ENCODE measurements at regions not wholly inside any gene's neighbourhood (a gene's known extent, or its start where the extent isn't known, plus 50 kb on each side); places are given as distances from the start of the nearest gene placed in this dataset.

DNA sequence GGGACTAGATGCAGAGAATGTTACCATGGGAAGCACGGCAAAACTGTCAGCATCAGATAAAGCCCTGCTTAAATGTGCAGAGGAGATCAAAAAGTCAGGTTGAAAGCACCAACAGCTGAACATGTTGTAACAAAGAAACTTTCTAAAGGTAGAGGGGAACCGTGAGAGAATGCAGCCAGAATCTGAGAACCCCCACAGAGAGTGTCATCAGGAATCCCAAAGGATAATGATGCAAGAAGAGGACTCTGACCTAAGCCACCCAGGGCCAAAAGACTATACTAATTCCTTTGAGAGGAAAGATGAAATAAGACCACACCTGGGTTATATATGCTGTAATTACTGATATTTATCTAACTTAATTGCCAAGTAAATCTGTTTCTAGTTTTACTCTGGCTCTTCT lies 116.6 kb downstream of the PCSK1 start:
- Histone ChIP-seq H3K23ac (ENCODE audit: low read length in 2 of 2) (no peak overlapping the region), H2AFZ (ENCODE audit: low read depth, low read length) (no peak overlapping the region), H3K79me1 (replicated peaks; ENCODE audit: low read length, poor library complexity, severe bottlenecking) (no peaks in the 10 kb centered on the region), H2BK5ac (ENCODE audit: low read depth, low read length, poor library complexity, severe bottlenecking) (no peak overlapping the region), H4K91ac (ENCODE audit: low read length) (no peak overlapping the region), H3K4me1 (ENCODE audit: control insufficient read depth, insufficient read depth, low read depth, low read length) (peaks cover 2% of the 10 kb centered on the region), H3K4me2 (ENCODE audit: low read length, poor library complexity, severe bottlenecking) (no peak overlapping the region), H4K8ac (ENCODE audit: low read length) (no peak overlapping the region), H3K14ac (ENCODE audit: low read length in 2 of 2) (peak overlapping the region in 1 of 2 experiments; percentile 7), H2BK12ac (ENCODE audit: low read length in 2 of 2) (peak overlapping the region in 1 of 2 experiments; percentile 26), H2AK5ac (ENCODE audit: low read length, severe bottlenecking) (peak overlapping the region; percentile 35), H2BK120ac (ENCODE audit: low read depth, low read length) (no peak overlapping the region), H3K4ac (ENCODE audit: low read depth in 1 of 2, low read length in 2 of 2) (peak overlapping the region in 1 of 2 experiments; percentile 56), H3K9ac (ENCODE audit: low read length) (no peak overlapping the region), H3K9me3 (ENCODE audit: control insufficient read depth, low read length) (peaks cover 12% of the 10 kb centered on the region), H3K27ac (ENCODE audit: low read length, poor library complexity, severe bottlenecking) (no peak overlapping the region), H2BK15ac (ENCODE audit: low read depth, poor library complexity, severe bottlenecking) (no peak overlapping the region), H3K18ac (ENCODE audit: low read depth in 1 of 2, low read length in 2 of 2) (peak overlapping the region in 1 of 2 experiments; percentile 63), H3K27me3 (ENCODE audit: control insufficient read depth in 1 of 2, insufficient read depth in 1 of 2, low read length in 2 of 2) (no peaks in the 10 kb centered on the region), H3K36me3 (ENCODE audit: control insufficient read depth in 1 of 2, insufficient read depth in 2 of 2, low read depth in 1 of 2, low read length in 2 of 2) (no peaks in the 10 kb centered on the region), H3K4me3 (ENCODE audit: insufficient read depth in 1 of 2, low read depth in 1 of 2, low read length in 2 of 2) (no peak overlapping the region)
- DNase-seq = no peak
- WGBS = 100% methylated on average over 1 of the region's 2 CpGs

DNA sequence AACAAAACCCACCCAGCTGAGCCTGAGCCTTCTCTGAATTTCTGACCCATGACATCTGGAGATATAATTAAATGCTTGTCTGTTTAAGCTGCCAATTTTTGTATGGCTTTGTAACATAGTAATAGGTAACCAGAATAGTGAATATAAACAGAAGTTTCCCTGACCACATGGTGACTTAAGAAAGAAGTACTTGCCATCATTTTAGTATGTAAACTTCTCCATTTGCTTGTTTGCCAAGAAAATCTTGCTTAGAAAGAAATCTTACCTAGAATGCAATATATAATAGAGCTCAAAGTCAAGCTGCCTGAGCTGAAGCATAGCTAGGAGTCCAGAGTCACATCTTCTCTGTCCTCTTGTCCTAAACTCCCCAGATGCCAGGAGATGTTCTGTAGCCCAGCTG lies 117.0 kb downstream of the PCSK1 start:
- Histone ChIP-seq H3K23ac (ENCODE audit: low read length in 2 of 2) (no peak overlapping the region), H2BK15ac (ENCODE audit: low read depth, poor library complexity, severe bottlenecking) (no peak overlapping the region), H3K4me3 (ENCODE audit: insufficient read depth in 1 of 2, low read depth in 1 of 2, low read length in 2 of 2) (no peak overlapping the region), H2AFZ (ENCODE audit: low read depth, low read length) (no peak overlapping the region), H3K36me3 (ENCODE audit: control insufficient read depth in 1 of 2, insufficient read depth in 2 of 2, low read depth in 1 of 2, low read length in 2 of 2) (no peaks in the 10 kb centered on the region), H3K14ac (ENCODE audit: low read length in 2 of 2) (peak overlapping the region in 1 of 2 experiments; percentile 7), H3K18ac (ENCODE audit: low read depth in 1 of 2, low read length in 2 of 2) (peak overlapping the region in 1 of 2 experiments; percentile 63), H4K8ac (ENCODE audit: low read length) (no peak overlapping the region), H2BK12ac (ENCODE audit: low read length in 2 of 2) (peak overlapping the region in 1 of 2 experiments; percentile 26), H3K4ac (ENCODE audit: low read depth in 1 of 2, low read length in 2 of 2) (peak overlapping the region in 1 of 2 experiments; percentile 63), H3K27me3 (ENCODE audit: control insufficient read depth in 1 of 2, insufficient read depth in 1 of 2, low read length in 2 of 2) (no peaks in the 10 kb centered on the region), H3K4me2 (ENCODE audit: low read length, poor library complexity, severe bottlenecking) (no peak overlapping the region), H2BK120ac (ENCODE audit: low read depth, low read length) (no peak overlapping the region), H3K9me3 (ENCODE audit: control insufficient read depth, low read length) (peaks cover 17% of the 10 kb centered on the region), H3K4me1 (ENCODE audit: control insufficient read depth, insufficient read depth, low read depth, low read length) (peaks cover 2% of the 10 kb centered on the region), H2AK5ac (ENCODE audit: low read length, severe bottlenecking) (no peak overlapping the region), H3K9ac (ENCODE audit: low read length) (no peak overlapping the region), H3K27ac (ENCODE audit: low read length, poor library complexity, severe bottlenecking) (no peak overlapping the region), H4K91ac (ENCODE audit: low read length) (no peak overlapping the region), H2BK5ac (ENCODE audit: low read depth, low read length, poor library complexity, severe bottlenecking) (no peak overlapping the region), H3K79me1 (replicated peaks; ENCODE audit: low read length, poor library complexity, severe bottlenecking) (no peaks in the 10 kb centered on the region)
- no peak for DNase-seq

DNA sequence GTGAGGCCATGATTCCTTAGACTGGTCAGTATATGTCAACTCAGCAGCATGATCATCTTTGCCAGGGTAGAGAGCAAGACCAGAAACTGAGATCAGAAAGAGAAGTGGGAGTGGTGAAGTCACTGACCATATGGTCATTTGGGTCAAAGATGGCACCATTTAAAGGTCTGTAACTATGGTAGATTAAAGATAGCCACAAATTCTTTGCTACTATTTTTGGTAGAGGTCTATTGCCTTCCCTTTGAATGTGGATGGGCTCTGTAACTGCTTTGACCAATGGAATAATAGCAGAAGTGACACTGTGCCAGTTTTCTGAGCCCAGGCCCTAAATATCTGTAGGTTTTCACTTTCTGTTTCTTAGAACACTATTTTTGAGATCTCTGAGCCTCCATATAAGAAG lies 117.6 kb downstream of the PCSK1 start:
- no peak overlapping the region for H4K8ac ChIP-seq (ENCODE audit: low read length)
- H3K4me1 ChIP-seq (ENCODE audit: control insufficient read depth, insufficient read depth, low read depth, low read length) = peaks cover 2% of the 10 kb centered on the region
- peak overlapping the region in 1 of 2 experiments; percentile 30 for H3K18ac ChIP-seq (ENCODE audit: low read depth in 1 of 2, low read length in 2 of 2)
- no peak overlapping the region for H3K4me2 ChIP-seq (ENCODE audit: low read length, poor library complexity, severe bottlenecking)
- peaks cover 23% of the 10 kb centered on the region for H3K9me3 ChIP-seq (ENCODE audit: control insufficient read depth, low read length)
- no peak overlapping the region for H3K23ac ChIP-seq (ENCODE audit: low read length in 2 of 2)
- no peaks in the 10 kb centered on the region for H3K79me1 ChIP-seq (replicated peaks; ENCODE audit: low read length, poor library complexity, severe bottlenecking)
- H4K91ac ChIP-seq (ENCODE audit: low read length) = no peak overlapping the region
- H2BK5ac ChIP-seq (ENCODE audit: low read depth, low read length, poor library complexity, severe bottlenecking) = no peak overlapping the region
- H3K4me3 ChIP-seq (ENCODE audit: insufficient read depth in 1 of 2, low read depth in 1 of 2, low read length in 2 of 2) = no peak overlapping the region
- no peak overlapping the region for H2BK12ac ChIP-seq (ENCODE audit: low read length in 2 of 2)
- no peak for DNase-seq
- no peaks in the 10 kb centered on the region for H3K27me3 ChIP-seq (ENCODE audit: control insufficient read depth in 1 of 2, insufficient read depth in 1 of 2, low read length in 2 of 2)
- no peaks in the 10 kb centered on the region for H3K36me3 ChIP-seq (ENCODE audit: control insufficient read depth in 1 of 2, insufficient read depth in 2 of 2, low read depth in 1 of 2, low read length in 2 of 2)
- H2AFZ ChIP-seq (ENCODE audit: low read depth, low read length) = no peak overlapping the region
- no peak overlapping the region for H2AK5ac ChIP-seq (ENCODE audit: low read length, severe bottlenecking)
- no peak overlapping the region for H2BK120ac ChIP-seq (ENCODE audit: low read depth, low read length)
- H3K9ac ChIP-seq (ENCODE audit: low read length) = no peak overlapping the region
- H2BK15ac ChIP-seq (ENCODE audit: low read depth, poor library complexity, severe bottlenecking) = no peak overlapping the region
- H3K14ac ChIP-seq (ENCODE audit: low read length in 2 of 2) = no peak overlapping the region
- peak overlapping the region in 1 of 2 experiments; percentile 56 for H3K4ac ChIP-seq (ENCODE audit: low read depth in 1 of 2, low read length in 2 of 2)
- H3K27ac ChIP-seq (ENCODE audit: low read length, poor library complexity, severe bottlenecking) = no peak overlapping the region

DNA sequence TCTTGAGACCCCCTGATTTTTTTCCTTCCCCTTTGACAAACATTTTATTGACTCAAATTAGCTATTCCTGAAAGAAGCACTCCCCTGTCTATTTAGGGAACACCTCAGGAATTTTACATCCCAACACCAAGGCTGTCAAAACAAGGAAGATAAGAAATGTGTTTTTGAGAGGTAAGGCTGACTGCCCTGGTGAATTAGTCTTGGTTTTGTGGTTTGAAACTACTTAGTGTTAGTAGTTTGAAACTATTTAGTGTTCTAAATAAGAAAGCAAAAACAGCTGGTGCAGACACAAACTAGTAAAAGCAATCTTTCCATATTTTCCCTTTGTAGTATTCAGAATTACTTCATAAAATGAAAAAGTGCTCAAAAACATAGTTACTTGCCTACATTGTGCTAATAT lies 120.7 kb downstream of the PCSK1 start:
- Histone ChIP-seq H3K23ac (ENCODE audit: low read length in 2 of 2) (no peak overlapping the region), H2BK15ac (ENCODE audit: low read depth, poor library complexity, severe bottlenecking) (no peak overlapping the region), H3K9ac (ENCODE audit: low read length) (no peak overlapping the region), H3K79me1 (replicated peaks; ENCODE audit: low read length, poor library complexity, severe bottlenecking) (no peaks in the 10 kb centered on the region), H3K18ac (ENCODE audit: low read depth in 1 of 2, low read length in 2 of 2) (no peak overlapping the region), H2BK12ac (ENCODE audit: low read length in 2 of 2) (no peak overlapping the region), H3K4ac (ENCODE audit: low read depth in 1 of 2, low read length in 2 of 2) (no peak overlapping the region), H2AK5ac (ENCODE audit: low read length, severe bottlenecking) (no peak overlapping the region), H3K4me3 (ENCODE audit: insufficient read depth in 1 of 2, low read depth in 1 of 2, low read length in 2 of 2) (no peak overlapping the region), H3K27me3 (ENCODE audit: control insufficient read depth in 1 of 2, insufficient read depth in 1 of 2, low read length in 2 of 2) (no peaks in the 10 kb centered on the region), H2AFZ (ENCODE audit: low read depth, low read length) (no peak overlapping the region), H3K27ac (ENCODE audit: low read length, poor library complexity, severe bottlenecking) (no peak overlapping the region), H3K4me1 (ENCODE audit: control insufficient read depth, insufficient read depth, low read depth, low read length) (peaks cover 2% of the 10 kb centered on the region), H2BK5ac (ENCODE audit: low read depth, low read length, poor library complexity, severe bottlenecking) (no peak overlapping the region), H2BK120ac (ENCODE audit: low read depth, low read length) (no peak overlapping the region), H4K8ac (ENCODE audit: low read length) (no peak overlapping the region), H3K4me2 (ENCODE audit: low read length, poor library complexity, severe bottlenecking) (no peak overlapping the region), H3K9me3 (ENCODE audit: control insufficient read depth, low read length) (peaks cover 33% of the 10 kb centered on the region), H3K36me3 (ENCODE audit: control insufficient read depth in 1 of 2, insufficient read depth in 2 of 2, low read depth in 1 of 2, low read length in 2 of 2) (no peaks in the 10 kb centered on the region), H3K14ac (ENCODE audit: low read length in 2 of 2) (no peak overlapping the region), H4K91ac (ENCODE audit: low read length) (no peak overlapping the region)
- DNase-seq = no peak
